Mesenchymal stem cell (in vitro differentiated cells and primary cell): ENCODE measurements at regions not wholly inside any gene's neighbourhood (a gene's known extent, or its start where the extent isn't known, plus 50 kb on each side); places are given as distances from the start of the nearest gene placed in this dataset.

ENCODE experiments used
- DNase-seq: peaks from one replicate; pipeline ENCODE4 v3.0.0-alpha.2; 2013
- H2AFZ ChIP-seq: one replicate; pipeline ENCODE4 v1.6.1; 2013; ENCODE audit warnings: low read depth, mild to moderate bottlenecking, control low read depth, inconsistent platforms, low read length, moderate library complexity
- H2AK5ac ChIP-seq: 2 replicates; pipeline ENCODE4 v1.6.1; 2013; ENCODE audit warnings: low read length, moderate library complexity, mild to moderate bottlenecking, inconsistent platforms; ENCODE audit not compliant: severe bottlenecking
- H2BK120ac ChIP-seq: one replicate; pipeline ENCODE4 v1.6.1; 2013; ENCODE audit warnings: low read depth, mild to moderate bottlenecking, inconsistent platforms, low read length, moderate library complexity
- H2BK12ac ChIP-seq, 2 experiments: one replicate each; pipeline ENCODE4 v1.6.1; 2013; ENCODE audit warnings: inconsistent platforms in 2 of 2, low read length in 2 of 2, mild to moderate bottlenecking in 2 of 2, moderate library complexity in 2 of 2, control low read depth in 1 of 2
- H2BK15ac ChIP-seq: one replicate; pipeline ENCODE4 v1.6.1; 2013; ENCODE audit warnings: mild to moderate bottlenecking, low read depth, inconsistent platforms; ENCODE audit not compliant: poor library complexity, severe bottlenecking
- H2BK5ac ChIP-seq: 2 replicates; pipeline ENCODE4 v1.6.1; 2013; ENCODE audit warnings: low read depth, mild to moderate bottlenecking, low read length, control low read depth, inconsistent platforms; ENCODE audit not compliant: poor library complexity, severe bottlenecking
- H3K14ac ChIP-seq, 2 experiments: one replicate each; pipeline ENCODE4 v1.6.1; 2013; ENCODE audit warnings: inconsistent platforms in 2 of 2, low read length in 2 of 2, control low read depth in 1 of 2, mild to moderate bottlenecking in 1 of 2, moderate library complexity in 1 of 2
- H3K18ac ChIP-seq, 2 experiments: one replicate each; pipeline ENCODE4 v1.6.1; 2013; ENCODE audit warnings: inconsistent platforms in 2 of 2, low read length in 2 of 2, control low read depth in 1 of 2, low read depth in 1 of 2, mild to moderate bottlenecking in 1 of 2
- H3K23ac ChIP-seq, 2 experiments: one replicate each; pipeline ENCODE4 v1.6.1; 2013; ENCODE audit warnings: inconsistent platforms in 2 of 2, low read length in 2 of 2, mild to moderate bottlenecking in 2 of 2, moderate library complexity in 2 of 2, control low read depth in 1 of 2
- H3K27ac ChIP-seq: 2 replicates; pipeline ENCODE4 v1.5.1; 2013; ENCODE audit warnings: mild to moderate bottlenecking, moderate library complexity, low read length, control low read depth, inconsistent platforms; ENCODE audit not compliant: poor library complexity, severe bottlenecking
- H3K27me3 ChIP-seq, 2 experiments: 2 replicates each; pipeline versions ENCODE4 v1.6.1 to v1.7.0; 2013; ENCODE audit warnings: low read length in 2 of 2, mild to moderate bottlenecking in 2 of 2, moderate library complexity in 2 of 2, control low read depth in 1 of 2, inconsistent platforms in 1 of 2; ENCODE audit not compliant: control insufficient read depth in 1 of 2, insufficient read depth in 1 of 2
- H3K36me3 ChIP-seq, 2 experiments: 2 replicates each; pipeline versions ENCODE4 v1.6.1 to v1.7.0; 2013; ENCODE audit warnings: low read length in 2 of 2, control low read depth in 1 of 2, inconsistent platforms in 1 of 2, low read depth in 1 of 2, mild to moderate bottlenecking in 1 of 2; ENCODE audit not compliant: insufficient read depth in 2 of 2, control insufficient read depth in 1 of 2
- H3K4ac ChIP-seq, 2 experiments: one replicate each; pipeline ENCODE4 v1.6.1; 2013; ENCODE audit warnings: inconsistent platforms in 2 of 2, low read length in 2 of 2, mild to moderate bottlenecking in 2 of 2, moderate library complexity in 2 of 2, control low read depth in 1 of 2, low read depth in 1 of 2
- H3K4me1 ChIP-seq: 2 replicates; pipeline ENCODE4 v1.6.1; 2013; ENCODE audit warnings: low read depth, low read length, control low read depth; ENCODE audit not compliant: control insufficient read depth, insufficient read depth
- H3K4me2 ChIP-seq: 2 replicates; pipeline ENCODE4 v1.6.1; 2013; ENCODE audit warnings: low read length, mild to moderate bottlenecking, inconsistent platforms; ENCODE audit not compliant: poor library complexity, severe bottlenecking
- H3K4me3 ChIP-seq, 2 experiments: 2 replicates each; pipeline versions ENCODE4 v1.5.1 to v1.7.0; 2013; ENCODE audit warnings: low read length in 2 of 2, mild to moderate bottlenecking in 2 of 2, control low read depth in 1 of 2, low read depth in 1 of 2; ENCODE audit not compliant: insufficient read depth in 1 of 2
- H3K79me1 ChIP-seq: replicated peaks from 2 replicates; pipeline ENCODE4 v1.6.1; 2013; ENCODE audit warnings: mild to moderate bottlenecking, control low read depth, low read length, inconsistent platforms; ENCODE audit not compliant: poor library complexity, severe bottlenecking
- H3K9ac ChIP-seq: 2 replicates; pipeline ENCODE4 v1.7.0; 2013; ENCODE audit warnings: mild to moderate bottlenecking, low read length, moderate library complexity
- H3K9me3 ChIP-seq: 2 replicates; pipeline ENCODE4 v1.7.0; 2013; ENCODE audit warnings: mild to moderate bottlenecking, low read length; ENCODE audit not compliant: control insufficient read depth
- H4K8ac ChIP-seq: one replicate; pipeline ENCODE4 v1.6.1; 2013; ENCODE audit warnings: inconsistent platforms, mild to moderate bottlenecking, low read length, moderate library complexity
- H4K91ac ChIP-seq: one replicate; pipeline ENCODE4 v1.6.1; 2013; ENCODE audit warnings: mild to moderate bottlenecking, low read length, inconsistent platforms
- WGBS: methylation state at CpG from one replicate; pipeline ENCODE4 v1.1.7; 2013; ENCODE audit warnings: mixed read lengths; 5-methylcytosine and 5-hydroxymethylcytosine counted together

DNA sequence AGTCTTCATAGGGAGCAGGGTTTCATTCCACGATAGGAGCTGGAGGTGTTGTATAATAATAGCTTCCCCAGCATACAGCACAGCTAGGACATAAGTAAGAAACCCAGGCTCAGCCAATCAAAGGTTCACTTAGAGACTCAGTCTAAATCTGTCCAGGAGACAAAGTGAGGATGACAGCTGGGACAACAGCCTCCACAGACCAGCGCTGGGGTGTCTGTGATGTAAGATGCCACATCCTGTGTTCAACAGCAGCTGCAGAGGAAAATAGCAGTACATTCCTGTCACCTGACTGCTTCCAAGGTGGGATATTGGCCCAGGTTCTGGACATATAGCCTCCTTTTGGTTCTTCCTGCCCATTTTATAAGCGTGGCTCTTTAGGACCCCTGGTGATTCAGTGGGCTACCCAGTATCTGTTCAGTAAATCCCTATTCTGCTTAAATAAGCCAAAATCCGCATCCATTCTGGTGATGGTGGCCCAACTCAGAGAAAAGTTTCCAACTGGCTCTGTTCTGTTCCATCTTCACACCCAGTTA is 176.8 kb upstream of the SYT6 start:
- H4K8ac ChIP-seq: no peak overlapping the region
- no peak overlapping the region for H3K4me3 ChIP-seq
- H2BK12ac ChIP-seq: no peak overlapping the region
- H3K4me2 ChIP-seq: no peak overlapping the region
- H2AK5ac ChIP-seq: no peak overlapping the region
- H3K18ac ChIP-seq: no peak overlapping the region
- H3K23ac ChIP-seq: no peak overlapping the region
- WGBS: 72% methylated on average over 3 of the region's 4 CpGs
- no peak overlapping the region for H3K14ac ChIP-seq
- H3K4ac ChIP-seq: no peak overlapping the region
- H2BK15ac ChIP-seq: no peak overlapping the region
- H3K4me1 ChIP-seq: no peaks in the 10 kb centered on the region
- H2BK120ac ChIP-seq: no peak overlapping the region
- no peak overlapping the region for H3K27ac ChIP-seq
- no peak for DNase-seq
- no peak overlapping the region for H2BK5ac ChIP-seq
- H3K36me3 ChIP-seq: no peaks in the 10 kb centered on the region
- H3K27me3 ChIP-seq: peaks cover 4 to 27% of the 10 kb centered on the region in 2 experiments
- no peak overlapping the region for H4K91ac ChIP-seq
- H3K9me3 ChIP-seq: peaks cover 4% of the 10 kb centered on the region
- no peaks in the 10 kb centered on the region for H3K79me1 ChIP-seq
- no peak overlapping the region for H2AFZ ChIP-seq
- H3K9ac ChIP-seq: no peak overlapping the region

GRCh38 chr1:114328361-114328904 is 174.8 kb upstream of the SYT6 start:
- Histone ChIP-seq H2BK5ac (no peak overlapping the region), H3K4me2 (no peak overlapping the region), H2BK15ac (no peak overlapping the region), H3K4me3 (no peak overlapping the region), H3K4me1 (no peaks in the 10 kb centered on the region), H3K18ac (no peak overlapping the region), H3K27me3 (peaks cover 4 to 27% of the 10 kb centered on the region in 2 experiments), H3K9ac (no peak overlapping the region), H4K8ac (no peak overlapping the region), H3K9me3 (peaks cover 4% of the 10 kb centered on the region), H3K79me1 (no peaks in the 10 kb centered on the region), H3K36me3 (no peaks in the 10 kb centered on the region), H3K23ac (no peak overlapping the region), H2BK12ac (no peak overlapping the region), H3K27ac (no peak overlapping the region), H2BK120ac (no peak overlapping the region), H3K4ac (no peak overlapping the region), H4K91ac (no peak overlapping the region), H3K14ac (no peak overlapping the region), H2AK5ac (no peak overlapping the region), H2AFZ (no peak overlapping the region)
- DNase-seq: no peak
- 72% methylated on average over 7 of the region's 7 CpGs for WGBS

GRCh38 chr1:114324662-114324965 is 170.9 kb upstream of the SYT6 start:
- WGBS: 100% methylated on average over 4 of the region's 5 CpGs

DNA sequence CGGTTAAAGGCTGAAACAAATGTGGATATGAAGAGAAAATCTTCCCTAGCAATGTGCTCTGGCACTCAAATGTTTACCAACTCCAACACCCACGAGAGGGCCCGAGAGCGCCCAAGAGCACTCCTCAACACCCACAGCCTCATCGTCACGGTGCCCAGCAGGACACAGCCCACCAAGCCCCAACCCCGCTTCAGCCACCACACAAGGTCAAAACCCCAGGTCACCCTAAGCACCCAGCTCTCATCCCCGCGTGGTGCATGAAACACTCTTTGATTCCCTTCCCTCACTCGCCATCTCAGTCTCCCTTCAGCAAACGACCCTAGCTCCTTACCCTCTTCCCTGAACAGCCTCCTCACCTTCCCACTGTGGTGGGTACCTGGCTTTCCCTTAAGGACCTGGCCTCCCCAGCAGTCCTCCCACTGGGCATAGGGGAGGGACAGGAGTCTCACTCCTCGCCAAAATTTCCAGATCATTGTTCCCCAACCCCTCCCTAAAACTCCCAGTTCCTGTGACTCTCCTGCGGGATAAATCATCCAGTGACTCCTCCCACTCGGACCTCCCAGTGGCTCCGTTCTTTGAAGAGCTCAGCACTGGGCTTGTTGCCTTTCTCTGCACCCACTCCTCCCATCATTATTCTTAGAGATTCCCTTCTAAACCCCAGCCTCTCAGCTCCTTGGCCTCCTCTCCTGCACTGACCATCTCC is 170.4 kb upstream of the SYT6 start:
- H3K36me3 ChIP-seq: no peaks in the 10 kb centered on the region
- H3K18ac ChIP-seq: no peak overlapping the region
- peaks cover 2% of the 10 kb centered on the region for H3K4me1 ChIP-seq
- H2BK12ac ChIP-seq: no peak overlapping the region
- H3K4ac ChIP-seq: no peak overlapping the region
- H3K9ac ChIP-seq: no peak overlapping the region
- no peak overlapping the region for H2BK15ac ChIP-seq
- no peak overlapping the region for H2AK5ac ChIP-seq
- no peak overlapping the region for H2BK120ac ChIP-seq
- no peak overlapping the region for H3K27ac ChIP-seq
- H3K27me3 ChIP-seq: peaks cover 0 to 11% of the 10 kb centered on the region in 2 experiments
- H2AFZ ChIP-seq: no peak overlapping the region
- no peak overlapping the region for H4K8ac ChIP-seq
- H3K79me1 ChIP-seq: no peaks in the 10 kb centered on the region
- H4K91ac ChIP-seq: no peak overlapping the region
- H3K4me3 ChIP-seq: no peak overlapping the region
- peaks cover 4% of the 10 kb centered on the region for H3K9me3 ChIP-seq
- DNase-seq: no peak
- no peak overlapping the region for H2BK5ac ChIP-seq
- WGBS: 85% methylated on average over 15 of the region's 15 CpGs
- no peak overlapping the region for H3K14ac ChIP-seq
- H3K4me2 ChIP-seq: no peak overlapping the region
- H3K23ac ChIP-seq: no peak overlapping the region

More at GRCh38 chr1:114324662-114324965, 170.9 kb upstream of the SYT6 start:
- no peaks in the 10 kb centered on the region for H3K36me3 ChIP-seq
- H4K8ac ChIP-seq: no peak overlapping the region
- no peak overlapping the region for H2BK5ac ChIP-seq
- H3K4me1 ChIP-seq: peaks cover 2% of the 10 kb centered on the region
- H2BK12ac ChIP-seq: no peak overlapping the region
- no peak for DNase-seq
- no peak overlapping the region for H3K27ac ChIP-seq
- peaks cover 0 to 16% of the 10 kb centered on the region in 2 experiments for H3K27me3 ChIP-seq
- H3K9me3 ChIP-seq: peaks cover 4% of the 10 kb centered on the region
- no peak overlapping the region for H3K4me2 ChIP-seq
- H3K4me3 ChIP-seq: no peak overlapping the region
- no peak overlapping the region for H2BK120ac ChIP-seq
- no peak overlapping the region for H2AFZ ChIP-seq
- H3K9ac ChIP-seq: no peak overlapping the region
- no peak overlapping the region for H3K18ac ChIP-seq
- no peak overlapping the region for H3K23ac ChIP-seq
- no peak overlapping the region for H4K91ac ChIP-seq
- H3K79me1 ChIP-seq: no peaks in the 10 kb centered on the region
- no peak overlapping the region for H2AK5ac ChIP-seq
- H2BK15ac ChIP-seq: no peak overlapping the region
- H3K4ac ChIP-seq: no peak overlapping the region
- H3K14ac ChIP-seq: no peak overlapping the region
